Transverse colon (tissue), 4 donors: ENCODE measurements at regions not wholly inside any gene's neighbourhood (a gene's known extent, or its start where the extent isn't known, plus 50 kb on each side); places are given as distances from the start of the nearest gene placed in this dataset.

ENCODE experiments used
- DNase-seq: peaks from one replicate; pipeline ENCODE4 v3.0.0-alpha.2; 2019
- H3K27ac ChIP-seq, 4 donors: fragments of 200-600 bp; sonication (generic); 2 replicates each; pipeline ENCODE4 v1.5.1; 2016 to 2018; ENCODE audit warnings: inconsistent platforms in 4 of 4
- H3K27me3 ChIP-seq: fragments of 200-600 bp; sonication (generic); 2 replicates; pipeline ENCODE4 v1.5.1; 2017; ENCODE audit warnings: inconsistent platforms
- H3K36me3 ChIP-seq, 4 donors: fragments of 200-600 bp; sonication (generic); 2 replicates each; pipeline ENCODE4 v1.5.1; 2017 to 2019; ENCODE audit warnings: inconsistent platforms in 4 of 4
- H3K4me1 ChIP-seq, 4 donors: fragments of 200-600 bp; sonication (generic); 2 replicates each; pipeline ENCODE4 v1.5.1; 2017 to 2020; ENCODE audit warnings: inconsistent platforms in 4 of 4
- H3K4me3 ChIP-seq, 4 donors: fragments of 200-600 bp; sonication (generic); 1 replicate in 1 of 4; 2 replicates in 3 of 4; pipeline versions ENCODE4 v1.5.1 to v1.6.1; 2017 to 2019; ENCODE audit warnings: inconsistent platforms in 4 of 4
- H3K9me3 ChIP-seq, 2 donors: fragments of 200-600 bp; sonication (generic); 2 replicates each; pipeline ENCODE4 v1.5.1; 2017 to 2019; ENCODE audit warnings: inconsistent platforms in 2 of 2
- EP300 ChIP-seq: sonication (generic); formaldehyde crosslinking; IDR thresholded peaks from one replicate; pipeline ENCODE4 v1.6.1; 2017; ENCODE audit warnings: antibody characterized with exemption, low read depth
- POLR2A ChIP-seq: fragments of 450-650 bp; IDR thresholded peaks from one replicate; pipeline ENCODE4 v1.6.1; 2016; ENCODE audit warnings: antibody characterized with exemption, mild to moderate bottlenecking, moderate library complexity
- POLR2AphosphoS5 ChIP-seq, 3 donors: sonication (generic); formaldehyde crosslinking; IDR thresholded peaks; one replicate each; pipeline ENCODE4 v1.6.1; 2016; ENCODE audit warnings: antibody characterized with exemption in 3 of 3
- WGBS, 2 donors: methylation state at CpG; one replicate each; pipeline ENCODE4 v1.1.5; 2018; ENCODE audit warnings: low coverage in 1 of 2; 5-methylcytosine and 5-hydroxymethylcytosine counted together
- in situ Hi-C, 4 donors: fragments of 200-750 bp; cut with MboI; loops; one replicate each; pipeline versions ENCODE4 v1.15.0 to v1.15.1; 2017; ENCODE audit warnings: low sequenced_read_pairs in 3 of 4, low pct_ligation_motif_present in 1 of 4, low pct_unique_long_range_greater_than_20kb in 1 of 4
- intact Hi-C: fragments of 100-400 bp; cut with DNase I; formaldehyde crosslinking; loops from one replicate; pipeline ENCODE4 v1.15.1; 2023; ENCODE audit warnings: low total_unique reads
- TF ChIP-seq, protein P1 (sequence below), 5 experiments: fragments of 200-600 bp in 3 of 5; fragments of 450-650 bp in 2 of 5; sonication (generic) in 3 of 5; IDR thresholded peaks; 1 replicate in 2 of 5; 2 replicates in 3 of 5; pipeline ENCODE4 v1.5.1; 2016 to 2017; ENCODE audit warnings: antibody characterized with exemption in 5 of 5, inconsistent platforms in 3 of 5, mild to moderate bottlenecking in 2 of 5, moderate library complexity in 1 of 5

- TF ChIP-seq POLR2AphosphoS5 (IDR thresholded peaks at IDR 0.05) = no peak
- TF ChIP-seq, protein P1, sequence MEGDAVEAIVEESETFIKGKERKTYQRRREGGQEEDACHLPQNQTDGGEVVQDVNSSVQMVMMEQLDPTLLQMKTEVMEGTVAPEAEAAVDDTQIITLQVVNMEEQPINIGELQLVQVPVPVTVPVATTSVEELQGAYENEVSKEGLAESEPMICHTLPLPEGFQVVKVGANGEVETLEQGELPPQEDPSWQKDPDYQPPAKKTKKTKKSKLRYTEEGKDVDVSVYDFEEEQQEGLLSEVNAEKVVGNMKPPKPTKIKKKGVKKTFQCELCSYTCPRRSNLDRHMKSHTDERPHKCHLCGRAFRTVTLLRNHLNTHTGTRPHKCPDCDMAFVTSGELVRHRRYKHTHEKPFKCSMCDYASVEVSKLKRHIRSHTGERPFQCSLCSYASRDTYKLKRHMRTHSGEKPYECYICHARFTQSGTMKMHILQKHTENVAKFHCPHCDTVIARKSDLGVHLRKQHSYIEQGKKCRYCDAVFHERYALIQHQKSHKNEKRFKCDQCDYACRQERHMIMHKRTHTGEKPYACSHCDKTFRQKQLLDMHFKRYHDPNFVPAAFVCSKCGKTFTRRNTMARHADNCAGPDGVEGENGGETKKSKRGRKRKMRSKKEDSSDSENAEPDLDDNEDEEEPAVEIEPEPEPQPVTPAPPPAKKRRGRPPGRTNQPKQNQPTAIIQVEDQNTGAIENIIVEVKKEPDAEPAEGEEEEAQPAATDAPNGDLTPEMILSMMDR (IDR thresholded peaks at IDR 0.05) = no peak
- no peak for TF ChIP-seq EP300
- no peak for TF ChIP-seq POLR2A
- Histone ChIP-seq H3K36me3 (no peaks in the 10 kb centered on the region), H3K27ac (no peak overlapping the region), H3K4me3 (no peak overlapping the region), H3K4me1 (no peaks in the 10 kb centered on the region), H3K9me3 (no peaks in the 10 kb centered on the region), H3K27me3 (no peaks in the 10 kb centered on the region)
- in situ Hi-C loops = no loop called here
- no peak for DNase-seq
- WGBS, 2 donors = 56 to 87% methylated on average over 4 to 5 of the region's 5 CpGs
- intact Hi-C loops = no loop called here
Observed at GRCh38 chr17:56656701-56657327, 63.3 kb downstream of the NOG start.

- TF ChIP-seq POLR2A = no peak
- TF ChIP-seq, protein P1 (IDR thresholded peaks at IDR 0.05) = no peak
- in situ Hi-C loops = no loop called here
- 94% methylated on average over 2 to 5 of the region's 5 CpGs for WGBS, 2 donors
- no peak overlapping the region for H3K27ac ChIP-seq
- no peaks in the 10 kb centered on the region for H3K9me3 ChIP-seq
- H3K36me3 ChIP-seq = no peaks in the 10 kb centered on the region
- DNase-seq = no peak
- intact Hi-C loops = no loop called here
- no peaks in the 10 kb centered on the region for H3K27me3 ChIP-seq
- H3K4me3 ChIP-seq = no peak overlapping the region
- no peaks in the 10 kb centered on the region for H3K4me1 ChIP-seq
Observed at GRCh38 chr17:56658648-56659047, 65.1 kb downstream of the NOG start.

GRCh38 chr17:56659622-56660021 lies 66.1 kb downstream of the NOG start:
- intact Hi-C loops = no loop called here
- Histone ChIP-seq H3K9me3 (no peaks in the 10 kb centered on the region), H3K27me3 (no peaks in the 10 kb centered on the region), H3K4me1 (no peaks in the 10 kb centered on the region), H3K27ac (no peak overlapping the region), H3K36me3 (no peaks in the 10 kb centered on the region), H3K4me3 (no peak overlapping the region)
- TF ChIP-seq POLR2AphosphoS5 (IDR thresholded peaks at IDR 0.05) (no peak), POLR2A (no peak), EP300 (no peak)
- TF ChIP-seq, protein P1 (IDR thresholded peaks at IDR 0.05) = no peak
- no peak for DNase-seq
- in situ Hi-C loops = no loop called here

- intact Hi-C loops = no loop called here
- WGBS, 2 donors = 35 to 63% methylated on average over 2 to 5 of the region's 5 CpGs
- H3K9me3 ChIP-seq = no peaks in the 10 kb centered on the region
- no peak for TF ChIP-seq POLR2A
- no peak for TF ChIP-seq POLR2AphosphoS5 (IDR thresholded peaks at IDR 0.05)
- TF ChIP-seq EP300 = no peak
- TF ChIP-seq, protein P1 (IDR thresholded peaks at IDR 0.05) = no peak
- DNase-seq = no peak
- no peak overlapping the region for H3K27ac ChIP-seq
- no peaks in the 10 kb centered on the region for H3K27me3 ChIP-seq
- in situ Hi-C loops = no loop called here
- H3K36me3 ChIP-seq = no peaks in the 10 kb centered on the region
- no peaks in the 10 kb centered on the region for H3K4me1 ChIP-seq
- no peak overlapping the region for H3K4me3 ChIP-seq
Observed at GRCh38 chr17:56661906-56662305, 68.4 kb downstream of the NOG start.
